ENCODE measurements at regions not wholly inside any gene's neighbourhood (a gene's known extent, or its start where the extent isn't known, plus 50 kb on each side); places are given as distances from the start of the nearest gene placed in this dataset.
"Not testable (repeated sequence)": the region's sequence is repeated elsewhere in the genome, so short reads cannot be mapped to it uniquely, and the experiment has no call there.

DNA sequence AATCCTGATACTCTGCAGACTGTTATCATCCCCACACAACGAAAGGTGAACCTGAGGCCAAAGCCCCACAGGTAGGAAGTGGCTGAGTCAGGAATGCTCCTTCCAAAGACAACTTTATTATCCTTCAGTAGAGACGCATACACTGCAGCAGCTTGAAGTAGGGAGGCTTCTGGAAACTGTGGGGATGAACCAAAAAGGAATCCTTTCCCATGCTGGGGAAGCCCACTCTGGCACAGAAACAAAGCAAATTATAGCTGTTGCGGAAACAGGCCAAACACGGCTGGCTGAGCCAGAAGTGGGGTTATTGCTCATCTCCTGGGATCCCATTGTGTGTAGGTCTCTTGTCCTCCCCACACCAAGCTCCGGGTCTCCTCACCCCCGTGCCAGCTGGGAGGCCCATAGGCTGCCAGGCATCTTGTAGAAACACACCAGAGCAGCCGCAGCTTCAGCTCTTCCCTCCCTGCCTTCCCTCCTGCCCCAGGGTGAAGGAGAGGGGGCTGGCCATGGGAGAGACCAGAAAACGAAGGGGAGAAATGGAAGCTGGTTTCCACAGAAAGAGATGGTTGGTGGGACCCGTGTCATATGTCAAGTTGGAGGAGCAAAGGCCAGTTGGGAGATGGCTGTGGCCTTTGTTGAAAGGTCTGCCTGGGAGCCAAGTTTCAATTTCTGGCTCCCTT is 176.9 kb upstream of the NABP1 start:
- H3K27me3 ChIP-seq (ENCODE audit: insufficient read depth, poor library complexity, severe bottlenecking) = peaks cover 3% of the 10 kb centered on the region
- TF ChIP-seq, protein P1, sequence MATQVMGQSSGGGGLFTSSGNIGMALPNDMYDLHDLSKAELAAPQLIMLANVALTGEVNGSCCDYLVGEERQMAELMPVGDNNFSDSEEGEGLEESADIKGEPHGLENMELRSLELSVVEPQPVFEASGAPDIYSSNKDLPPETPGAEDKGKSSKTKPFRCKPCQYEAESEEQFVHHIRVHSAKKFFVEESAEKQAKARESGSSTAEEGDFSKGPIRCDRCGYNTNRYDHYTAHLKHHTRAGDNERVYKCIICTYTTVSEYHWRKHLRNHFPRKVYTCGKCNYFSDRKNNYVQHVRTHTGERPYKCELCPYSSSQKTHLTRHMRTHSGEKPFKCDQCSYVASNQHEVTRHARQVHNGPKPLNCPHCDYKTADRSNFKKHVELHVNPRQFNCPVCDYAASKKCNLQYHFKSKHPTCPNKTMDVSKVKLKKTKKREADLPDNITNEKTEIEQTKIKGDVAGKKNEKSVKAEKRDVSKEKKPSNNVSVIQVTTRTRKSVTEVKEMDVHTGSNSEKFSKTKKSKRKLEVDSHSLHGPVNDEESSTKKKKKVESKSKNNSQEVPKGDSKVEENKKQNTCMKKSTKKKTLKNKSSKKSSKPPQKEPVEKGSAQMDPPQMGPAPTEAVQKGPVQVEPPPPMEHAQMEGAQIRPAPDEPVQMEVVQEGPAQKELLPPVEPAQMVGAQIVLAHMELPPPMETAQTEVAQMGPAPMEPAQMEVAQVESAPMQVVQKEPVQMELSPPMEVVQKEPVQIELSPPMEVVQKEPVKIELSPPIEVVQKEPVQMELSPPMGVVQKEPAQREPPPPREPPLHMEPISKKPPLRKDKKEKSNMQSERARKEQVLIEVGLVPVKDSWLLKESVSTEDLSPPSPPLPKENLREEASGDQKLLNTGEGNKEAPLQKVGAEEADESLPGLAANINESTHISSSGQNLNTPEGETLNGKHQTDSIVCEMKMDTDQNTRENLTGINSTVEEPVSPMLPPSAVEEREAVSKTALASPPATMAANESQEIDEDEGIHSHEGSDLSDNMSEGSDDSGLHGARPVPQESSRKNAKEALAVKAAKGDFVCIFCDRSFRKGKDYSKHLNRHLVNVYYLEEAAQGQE (IDR thresholded peaks at IDR 0.05; ENCODE audit: insufficient replicate concordance, low read depth) = no peak
- TF ChIP-seq GABPA (IDR thresholded peaks at IDR 0.05; ENCODE audit: low read depth) = no peak
- no peak for TF ChIP-seq SPI1 (IDR thresholded peaks at IDR 0.05; ENCODE audit: borderline replicate concordance, low read depth)
- TF ChIP-seq, protein P2, sequence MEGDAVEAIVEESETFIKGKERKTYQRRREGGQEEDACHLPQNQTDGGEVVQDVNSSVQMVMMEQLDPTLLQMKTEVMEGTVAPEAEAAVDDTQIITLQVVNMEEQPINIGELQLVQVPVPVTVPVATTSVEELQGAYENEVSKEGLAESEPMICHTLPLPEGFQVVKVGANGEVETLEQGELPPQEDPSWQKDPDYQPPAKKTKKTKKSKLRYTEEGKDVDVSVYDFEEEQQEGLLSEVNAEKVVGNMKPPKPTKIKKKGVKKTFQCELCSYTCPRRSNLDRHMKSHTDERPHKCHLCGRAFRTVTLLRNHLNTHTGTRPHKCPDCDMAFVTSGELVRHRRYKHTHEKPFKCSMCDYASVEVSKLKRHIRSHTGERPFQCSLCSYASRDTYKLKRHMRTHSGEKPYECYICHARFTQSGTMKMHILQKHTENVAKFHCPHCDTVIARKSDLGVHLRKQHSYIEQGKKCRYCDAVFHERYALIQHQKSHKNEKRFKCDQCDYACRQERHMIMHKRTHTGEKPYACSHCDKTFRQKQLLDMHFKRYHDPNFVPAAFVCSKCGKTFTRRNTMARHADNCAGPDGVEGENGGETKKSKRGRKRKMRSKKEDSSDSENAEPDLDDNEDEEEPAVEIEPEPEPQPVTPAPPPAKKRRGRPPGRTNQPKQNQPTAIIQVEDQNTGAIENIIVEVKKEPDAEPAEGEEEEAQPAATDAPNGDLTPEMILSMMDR (IDR thresholded peaks at IDR 0.05; ENCODE audit: insufficient read depth, low read length) = no peak
- TF ChIP-seq POLR2AphosphoS5 (IDR thresholded peaks at IDR 0.05; ENCODE audit: low read depth) = no peak
- no peak overlapping the region for H3K4me3 ChIP-seq (replicated peaks; ENCODE audit: insufficient read depth, low read length)
- no peak overlapping the region for H3K27ac ChIP-seq (replicated peaks)
- DNase-seq (ENCODE audit: low read depth in 1 of 2, low spot score in 1 of 2) = no peak

DNA sequence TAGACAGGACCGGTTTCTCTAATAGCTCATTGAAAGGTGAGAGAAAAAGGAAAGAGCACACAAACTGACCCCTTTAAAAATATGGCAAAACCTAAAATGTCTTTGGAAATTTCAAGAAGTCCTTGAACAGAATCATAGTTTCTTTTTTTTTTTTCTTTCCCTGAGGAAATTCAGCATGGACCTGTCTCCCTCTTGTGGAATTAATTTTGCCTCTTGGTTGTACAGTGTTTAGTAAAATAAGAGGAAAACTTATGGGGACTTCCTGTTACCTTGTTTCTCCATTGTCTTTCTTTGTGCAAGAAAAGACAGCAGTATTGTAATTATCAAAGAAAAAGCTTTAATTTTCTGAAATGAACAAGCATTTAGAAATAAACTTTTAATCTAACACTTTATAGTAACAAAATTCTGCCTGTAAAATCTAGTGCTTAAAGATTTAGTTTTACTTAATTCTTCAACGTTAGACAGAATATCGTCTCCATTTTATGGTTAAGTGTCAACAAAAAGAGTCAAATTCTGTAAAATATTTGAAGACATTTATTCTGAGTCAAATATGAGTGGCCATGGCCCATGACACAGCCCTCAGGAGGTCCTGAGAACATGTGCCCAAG is 176.3 kb upstream of the NABP1 start:
- no peak overlapping the region for H3K27ac ChIP-seq (replicated peaks)
- H3K27me3 ChIP-seq (ENCODE audit: insufficient read depth, poor library complexity, severe bottlenecking) = peaks cover 3% of the 10 kb centered on the region
- TF ChIP-seq SPI1 (IDR thresholded peaks at IDR 0.05; ENCODE audit: borderline replicate concordance, low read depth) (no peak), POLR2AphosphoS5 (IDR thresholded peaks at IDR 0.05; ENCODE audit: low read depth) (no peak), GABPA (IDR thresholded peaks at IDR 0.05; ENCODE audit: low read depth) (no peak)
- no peak overlapping the region for H3K4me3 ChIP-seq (replicated peaks; ENCODE audit: insufficient read depth, low read length)
- DNase-seq (ENCODE audit: low read depth in 1 of 2, low spot score in 1 of 2) = no peak

GRCh38 chr2:191506515-191506914 is 171.4 kb upstream of the NABP1 start:
- TF ChIP-seq SPI1 (IDR thresholded peaks at IDR 0.05; ENCODE audit: borderline replicate concordance, low read depth) = no peak
- TF ChIP-seq POLR2AphosphoS5 (IDR thresholded peaks at IDR 0.05; ENCODE audit: low read depth) = no peak
- TF ChIP-seq GABPA (IDR thresholded peaks at IDR 0.05; ENCODE audit: low read depth) = no peak
- TF ChIP-seq, protein P2 (IDR thresholded peaks at IDR 0.05; ENCODE audit: insufficient read depth, low read length) = no peak
- TF ChIP-seq, protein P1 (IDR thresholded peaks at IDR 0.05; ENCODE audit: insufficient replicate concordance, low read depth) = no peak
- Histone ChIP-seq H3K27ac (replicated peaks) (no peak overlapping the region), H3K27me3 (ENCODE audit: insufficient read depth, poor library complexity, severe bottlenecking) (no peaks in the 10 kb centered on the region), H3K4me3 (replicated peaks; ENCODE audit: insufficient read depth, low read length) (no peak overlapping the region)
- no peak for DNase-seq (ENCODE audit: low read depth in 1 of 2, low spot score in 1 of 2)

GRCh38 chr2:191507252-191507853 is 170.6 kb upstream of the NABP1 start:
- H3K27ac ChIP-seq (replicated peaks); H3K27me3 ChIP-seq (ENCODE audit: insufficient read depth, poor library complexity, severe bottlenecking); H3K4me3 ChIP-seq (replicated peaks; ENCODE audit: insufficient read depth, low read length); DNase-seq (ENCODE audit: low read depth in 1 of 2, low spot score in 1 of 2): not testable (repeated sequence)

Measured in HL-60 (cell line).